SU-DHL-6 (cell line): ENCODE measurements at regions not wholly inside any gene's neighbourhood (a gene's known extent, or its start where the extent isn't known, plus 50 kb on each side); places are given as distances from the start of the nearest gene placed in this dataset.

Experiments used
- H2AFZ ChIP-seq: fragments of 200-600 bp; sonication (generic); 2 replicates; pipeline ENCODE4 v1.6.1; 2014; ENCODE audit warnings: low read depth, mild to moderate bottlenecking, moderate library complexity, mixed read lengths, antibody characterized with exemption, low read length; ENCODE audit not compliant: severe bottlenecking
- H3F3A ChIP-seq: fragments of 200-600 bp; shearing (Covaris generic); 2 replicates; pipeline ENCODE4 v1.6.0; 2016; ENCODE audit warnings: antibody characterized with exemption, mild to moderate bottlenecking; ENCODE audit not compliant: insufficient read depth
- H3K27ac ChIP-seq: fragments of 200-600 bp; sonication (generic); 2 replicates; pipeline ENCODE4 v1.5.1; 2016; ENCODE audit warnings: low read depth, mild to moderate bottlenecking, low read length, moderate library complexity, mixed read lengths
- H3K27me3 ChIP-seq: fragments of 200-600 bp; sonication (generic), shearing (Covaris generic); 2 replicates; pipeline ENCODE4 v1.6.0; 2014; ENCODE audit warnings: mild to moderate bottlenecking, low read length
- H3K36me3 ChIP-seq: fragments of 200-600 bp; sonication (generic); 2 replicates; pipeline ENCODE4 v1.6.1; 2014; ENCODE audit warnings: mild to moderate bottlenecking, low read length, mixed read lengths
- H3K4me2 ChIP-seq: fragments of 300-600, 200-600 bp; shearing (Covaris generic), sonication (generic); 2 replicates; pipeline ENCODE4 v1.6.0; 2014; ENCODE audit warnings: low read length, low read depth, mild to moderate bottlenecking; ENCODE audit not compliant: poor library complexity, severe bottlenecking
- H3K4me3 ChIP-seq: fragments of 200-600 bp; sonication (generic); 2 replicates; pipeline ENCODE4 v1.5.1; 2014; ENCODE audit warnings: antibody characterized with exemption, low read length, mild to moderate bottlenecking, mixed read lengths; ENCODE audit not compliant: insufficient read depth, poor library complexity, severe bottlenecking
- H3K79me2 ChIP-seq: fragments of 200-600 bp; sonication (generic); 2 replicates; pipeline ENCODE4 v1.6.1; 2014; ENCODE audit warnings: mild to moderate bottlenecking, low read length, moderate library complexity; ENCODE audit not compliant: insufficient read depth
- H3K9ac ChIP-seq: fragments of 200-600 bp; sonication (generic); 2 replicates; pipeline ENCODE4 v1.7.0; 2014; ENCODE audit warnings: mild to moderate bottlenecking, low read length
- H3K9me2 ChIP-seq: fragments of 200-600 bp; sonication (generic); replicated peaks from 2 replicates; pipeline ENCODE4 v1.6.1; 2014; ENCODE audit warnings: low read length; ENCODE audit not compliant: insufficient read depth
- H3K9me3 ChIP-seq: fragments of 200-600 bp; sonication (generic); 2 replicates; pipeline ENCODE4 v1.6.1; 2014; ENCODE audit warnings: low read length, mixed read lengths; ENCODE audit not compliant: insufficient read depth
- H4K20me1 ChIP-seq: fragments of 200-600 bp; sonication (generic); 2 replicates; pipeline ENCODE4 v1.6.1; 2014; ENCODE audit warnings: low read depth, mild to moderate bottlenecking, antibody characterized with exemption, low read length, moderate library complexity, mixed read lengths
- EZH2phosphoT487 ChIP-seq: fragments of 200-600 bp; sonication (generic), shearing (Covaris generic); conservative IDR thresholded peaks from 2 replicates; pipeline ENCODE4 v1.6.1; 2018; ENCODE audit warnings: mild to moderate bottlenecking, antibody characterized with exemption, low read length, moderate library complexity, mixed read lengths
- TF ChIP-seq, protein P1 (sequence below): fragments of 200-600 bp; sonication (generic); IDR thresholded peaks from one replicate; pipeline ENCODE4 v1.5.1; 2017; ENCODE audit warnings: antibody characterized with exemption, mild to moderate bottlenecking, low read length, moderate library complexity; ENCODE audit not compliant: insufficient read depth, poor library complexity, severe bottlenecking

DNA sequence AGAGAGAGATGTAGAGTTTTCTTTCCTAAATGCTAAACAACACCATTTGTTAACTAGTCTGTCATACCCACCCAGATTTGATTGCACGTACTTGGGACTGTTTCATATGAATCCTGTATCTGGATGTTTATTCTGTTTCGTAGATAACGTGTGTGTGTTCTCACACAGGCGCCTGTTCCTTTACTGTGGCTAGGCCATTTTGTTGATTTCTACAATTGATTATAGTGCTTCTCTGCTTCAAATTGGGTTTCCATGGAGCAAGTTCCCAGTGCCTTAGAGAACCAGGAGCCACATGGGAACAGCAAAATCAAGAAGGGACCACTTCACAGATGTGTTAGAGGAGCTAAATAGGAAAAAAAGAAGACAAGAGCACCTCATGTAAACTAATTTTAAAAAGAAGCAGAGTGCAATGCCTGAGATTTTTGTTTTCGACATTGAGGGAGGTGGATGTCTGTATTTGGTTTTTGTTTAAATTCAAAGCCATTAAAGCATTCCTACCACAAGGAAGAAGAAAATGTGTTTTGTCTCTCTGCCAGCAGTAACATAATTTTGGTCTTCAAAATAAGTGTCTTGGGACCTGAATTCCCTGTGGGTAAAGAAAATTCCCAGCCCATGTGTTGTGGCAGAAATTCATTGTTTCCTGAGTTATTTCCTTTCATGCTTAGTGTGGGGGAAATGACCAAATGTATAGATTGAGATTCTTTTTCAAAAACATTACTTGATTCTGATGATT is 424.0 kb upstream of the C2CD4B start:
- H3K4me2 ChIP-seq: no peak overlapping the region
- no peaks in the 10 kb centered on the region for H3K9me2 ChIP-seq
- H3K79me2 ChIP-seq: no peaks in the 10 kb centered on the region
- no peaks in the 10 kb centered on the region for H3K9me3 ChIP-seq
- no peak overlapping the region for H3K4me3 ChIP-seq
- TF ChIP-seq EZH2phosphoT487: no peak
- TF ChIP-seq, protein P1, sequence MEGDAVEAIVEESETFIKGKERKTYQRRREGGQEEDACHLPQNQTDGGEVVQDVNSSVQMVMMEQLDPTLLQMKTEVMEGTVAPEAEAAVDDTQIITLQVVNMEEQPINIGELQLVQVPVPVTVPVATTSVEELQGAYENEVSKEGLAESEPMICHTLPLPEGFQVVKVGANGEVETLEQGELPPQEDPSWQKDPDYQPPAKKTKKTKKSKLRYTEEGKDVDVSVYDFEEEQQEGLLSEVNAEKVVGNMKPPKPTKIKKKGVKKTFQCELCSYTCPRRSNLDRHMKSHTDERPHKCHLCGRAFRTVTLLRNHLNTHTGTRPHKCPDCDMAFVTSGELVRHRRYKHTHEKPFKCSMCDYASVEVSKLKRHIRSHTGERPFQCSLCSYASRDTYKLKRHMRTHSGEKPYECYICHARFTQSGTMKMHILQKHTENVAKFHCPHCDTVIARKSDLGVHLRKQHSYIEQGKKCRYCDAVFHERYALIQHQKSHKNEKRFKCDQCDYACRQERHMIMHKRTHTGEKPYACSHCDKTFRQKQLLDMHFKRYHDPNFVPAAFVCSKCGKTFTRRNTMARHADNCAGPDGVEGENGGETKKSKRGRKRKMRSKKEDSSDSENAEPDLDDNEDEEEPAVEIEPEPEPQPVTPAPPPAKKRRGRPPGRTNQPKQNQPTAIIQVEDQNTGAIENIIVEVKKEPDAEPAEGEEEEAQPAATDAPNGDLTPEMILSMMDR: no peak
- no peaks in the 10 kb centered on the region for H3F3A ChIP-seq
- H3K27ac ChIP-seq: no peak overlapping the region
- no peaks in the 10 kb centered on the region for H3K36me3 ChIP-seq
- no peaks in the 10 kb centered on the region for H3K27me3 ChIP-seq
- H4K20me1 ChIP-seq: no peaks in the 10 kb centered on the region
- no peak overlapping the region for H3K9ac ChIP-seq
- H2AFZ ChIP-seq: no peak overlapping the region

DNA sequence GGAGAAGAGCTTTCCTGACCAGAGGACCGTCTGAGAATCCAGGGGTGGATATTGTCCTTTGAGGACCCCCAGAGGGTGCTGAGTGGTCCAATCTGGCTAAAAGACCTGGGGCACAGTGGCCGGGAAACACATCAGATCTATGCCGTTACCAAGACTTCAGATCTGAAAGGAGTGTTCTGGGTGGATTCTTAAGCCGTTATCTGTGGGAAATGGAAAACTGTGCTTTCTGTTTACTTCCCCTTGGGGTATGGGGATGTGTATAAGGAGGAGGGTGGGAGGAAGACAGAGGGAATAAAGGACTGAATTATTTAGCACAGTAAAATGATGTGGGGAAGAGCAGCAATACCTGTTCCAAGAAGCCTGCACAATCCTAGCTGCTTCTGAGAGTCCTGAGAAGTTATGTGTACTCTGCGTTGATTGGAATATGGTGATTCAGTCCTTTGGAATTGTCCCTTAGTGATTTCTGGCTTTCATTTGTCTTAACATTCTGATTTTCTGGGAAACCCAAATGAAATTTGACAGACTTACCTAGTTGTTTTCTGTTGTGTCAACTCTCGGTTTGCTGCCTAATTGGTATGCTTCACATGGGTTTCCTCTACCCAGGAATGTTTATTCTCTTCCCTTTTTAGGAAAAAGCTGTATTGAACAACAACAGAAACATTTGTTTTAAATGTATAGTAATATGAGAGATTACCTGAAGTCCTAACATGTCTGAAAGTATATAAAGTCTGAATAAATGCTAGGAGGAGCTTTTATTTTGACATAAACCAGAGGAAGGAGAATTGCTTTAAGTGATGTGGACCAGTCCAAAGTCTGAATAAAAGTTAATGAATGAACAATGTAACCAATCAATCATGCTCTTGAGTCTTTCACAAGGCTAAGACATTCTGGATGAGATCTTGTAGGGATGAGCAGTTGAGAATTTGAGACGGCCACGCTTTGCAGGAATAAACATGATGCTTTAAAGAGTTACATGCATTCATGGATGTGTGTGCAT is 427.1 kb upstream of the C2CD4B start:
- H2AFZ ChIP-seq: no peak overlapping the region
- no peak overlapping the region for H3K4me2 ChIP-seq
- H3K4me3 ChIP-seq: no peak overlapping the region
- no peaks in the 10 kb centered on the region for H3K79me2 ChIP-seq
- H3K9ac ChIP-seq: no peak overlapping the region
- no peaks in the 10 kb centered on the region for H3K36me3 ChIP-seq
- no peaks in the 10 kb centered on the region for H3K9me2 ChIP-seq
- H3F3A ChIP-seq: no peaks in the 10 kb centered on the region
- H4K20me1 ChIP-seq: no peaks in the 10 kb centered on the region
- H3K27me3 ChIP-seq: no peaks in the 10 kb centered on the region
- no peak overlapping the region for H3K27ac ChIP-seq
- H3K9me3 ChIP-seq: no peaks in the 10 kb centered on the region
- TF ChIP-seq, protein P1: no peak
- no peak for TF ChIP-seq EZH2phosphoT487

DNA sequence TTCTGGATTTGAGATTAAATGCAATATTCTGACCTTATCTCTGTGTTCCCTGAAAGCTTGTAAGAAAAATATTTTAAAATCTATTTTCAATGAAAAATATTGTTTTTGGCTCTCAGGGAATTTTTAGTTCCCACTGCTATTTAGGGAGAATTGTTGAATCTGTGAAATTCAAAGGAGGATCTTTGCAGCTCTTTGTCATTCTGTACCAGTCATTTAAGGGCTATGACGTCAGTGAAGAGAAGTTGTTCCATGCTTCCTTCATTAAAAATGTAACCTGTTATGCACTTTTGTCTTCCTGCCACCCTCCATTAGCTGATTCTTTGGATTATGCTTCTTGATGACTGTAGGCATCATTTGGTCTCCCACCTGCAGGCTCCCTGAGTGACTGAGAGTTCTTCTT is 427.8 kb upstream of the C2CD4B start:
- H3K36me3 ChIP-seq: no peaks in the 10 kb centered on the region

More for the DNA sequence above, 427.8 kb upstream of the C2CD4B start:
- H3K9me3 ChIP-seq: no peaks in the 10 kb centered on the region
- H3K4me2 ChIP-seq: no peak overlapping the region
- no peak for TF ChIP-seq EZH2phosphoT487
- TF ChIP-seq, protein P1: no peak
- H3K27ac ChIP-seq: no peak overlapping the region
- H3F3A ChIP-seq: no peaks in the 10 kb centered on the region
- H3K9me2 ChIP-seq: no peaks in the 10 kb centered on the region
- no peaks in the 10 kb centered on the region for H3K27me3 ChIP-seq
- H4K20me1 ChIP-seq: no peaks in the 10 kb centered on the region
- H3K79me2 ChIP-seq: no peaks in the 10 kb centered on the region
- no peak overlapping the region for H2AFZ ChIP-seq
- no peak overlapping the region for H3K9ac ChIP-seq
- no peak overlapping the region for H3K4me3 ChIP-seq
